CD4-positive, CD25-positive, alpha-beta regulatory T cell (primary cell): ENCODE measurements at regions not wholly inside any gene's neighbourhood (a gene's known extent, or its start where the extent isn't known, plus 50 kb on each side); places are given as distances from the start of the nearest gene placed in this dataset.

Source experiments
- ATAC-seq, 2 donors: fragments of 150-1000 bp; cut with Tn5 transposase; one replicate each; pipeline ENCODE4 v1.10.0; 2021; ENCODE audit warnings: low read depth in 2 of 2, moderate number of reproducible peaks in 2 of 2, moderate library complexity in 1 of 2
- DNase-seq, 3 donors: peaks; one replicate each; pipeline versions ENCODE4 v3.0.0 to v3.0.0-alpha.2; 2012 to 2022; ENCODE audit warnings: mixed read lengths in 1 of 3
- H3K27ac ChIP-seq: one replicate; pipeline ENCODE4 v1.7.0; 2013; ENCODE audit warnings: mild to moderate bottlenecking, low read length; ENCODE audit not compliant: insufficient read depth, poor library complexity, severe bottlenecking
- H3K27me3 ChIP-seq: one replicate; pipeline ENCODE4 v1.7.0; 2013; ENCODE audit warnings: low read length; ENCODE audit not compliant: control insufficient read depth, insufficient read depth
- H3K36me3 ChIP-seq: one replicate; pipeline ENCODE4 v1.7.0; 2013; ENCODE audit warnings: mild to moderate bottlenecking, low read length, moderate library complexity; ENCODE audit not compliant: control insufficient read depth, insufficient read depth
- H3K4me1 ChIP-seq: 2 replicates; pipeline ENCODE4 v1.7.0; 2013; ENCODE audit warnings: mild to moderate bottlenecking, low read length; ENCODE audit not compliant: insufficient read depth, control insufficient read depth, poor library complexity, severe bottlenecking
- H3K4me3 ChIP-seq: one replicate; pipeline ENCODE4 v1.7.0; 2013; ENCODE audit warnings: low read depth, mild to moderate bottlenecking, low read length, moderate library complexity
- H3K9me3 ChIP-seq, 2 experiments: 1 replicate in 1 of 2; 2 replicates in 1 of 2; pipeline ENCODE4 v1.7.0; 2013; ENCODE audit warnings: low read length in 2 of 2, mild to moderate bottlenecking in 1 of 2, moderate library complexity in 1 of 2; ENCODE audit not compliant: control insufficient read depth in 2 of 2
- H3K27ac Mint-ChIP-seq, 3 donors: one replicate each; pipeline ENCODE4 v1.8.0; 2020 to 2022; ENCODE audit warnings: mild to moderate bottlenecking in 3 of 3, mixed read lengths in 3 of 3, moderate library complexity in 2 of 3
- H3K27me3 Mint-ChIP-seq: one replicate; pipeline ENCODE4 v1.8.0; 2022; ENCODE audit warnings: mild to moderate bottlenecking, mixed read lengths
- H3K36me3 Mint-ChIP-seq: one replicate; pipeline ENCODE4 v1.8.0; 2020; ENCODE audit warnings: mixed read lengths
- H3K4me1 Mint-ChIP-seq, 4 donors: one replicate each; pipeline ENCODE4 v1.8.0; 2020 to 2022; ENCODE audit warnings: mixed read lengths in 4 of 4, mild to moderate bottlenecking in 1 of 4
- H3K4me3 Mint-ChIP-seq, 4 donors: one replicate each; pipeline ENCODE4 v1.8.0; 2020 to 2022; ENCODE audit warnings: mild to moderate bottlenecking in 4 of 4, mixed read lengths in 4 of 4, moderate library complexity in 3 of 4
- H3K9me3 Mint-ChIP-seq, 7 donors: one replicate each; pipeline ENCODE4 v1.8.0; 2020 to 2022; ENCODE audit warnings: mixed read lengths in 7 of 7, mild to moderate bottlenecking in 3 of 7, moderate library complexity in 2 of 7

- peaks cover 10% of the 10 kb centered on the region for H3K27me3 Mint-ChIP-seq
- H3K4me1 Mint-ChIP-seq, result no peaks in the 10 kb centered on the region
- Histone ChIP-seq H3K4me1 (no peaks in the 10 kb centered on the region), H3K9me3 (no peaks in the 10 kb centered on the region), H3K27ac (no peak overlapping the region), H3K36me3 (no peaks in the 10 kb centered on the region), H3K4me3 (no peak overlapping the region), H3K27me3 (no peaks in the 10 kb centered on the region)
- no peak overlapping the region for H3K27ac Mint-ChIP-seq
- H3K4me3 Mint-ChIP-seq, result no peak overlapping the region
- DNase-seq (no peak), ATAC-seq (no peak)
- H3K36me3 Mint-ChIP-seq, result no peaks in the 10 kb centered on the region
- peaks cover 0 to 8% (median 0%) of the 10 kb centered on the region in 7 donors for H3K9me3 Mint-ChIP-seq
Measured at GRCh38 chr10:78333362-78334143, 299.9 kb downstream of the RPS24 start.

- Histone ChIP-seq H3K4me1 (no peaks in the 10 kb centered on the region), H3K9me3 (no peaks in the 10 kb centered on the region), H3K27ac (no peak overlapping the region), H3K4me3 (no peak overlapping the region), H3K27me3 (no peaks in the 10 kb centered on the region), H3K36me3 (no peaks in the 10 kb centered on the region)
- Mint-ChIP-seq H3K36me3 (no peaks in the 10 kb centered on the region), H3K4me1 (no peaks in the 10 kb centered on the region), H3K4me3 (no peak overlapping the region), H3K27ac (no peak overlapping the region), H3K9me3 (peaks cover 0 to 2% (median 0%) of the 10 kb centered on the region in 7 donors), H3K27me3 (peaks cover 10% of the 10 kb centered on the region)
- ATAC-seq (no peak), DNase-seq (no peak)
Measured at GRCh38 chr10:78335371-78335690, 301.7 kb downstream of the RPS24 start.

GRCh38 chr10:78335691-78336401, 302.2 kb downstream of the RPS24 start:
- peaks cover 0 to 2% (median 0%) of the 10 kb centered on the region in 7 donors for H3K9me3 Mint-ChIP-seq
- Histone ChIP-seq H3K4me3 (no peak overlapping the region), H3K27ac (no peak overlapping the region), H3K27me3 (no peaks in the 10 kb centered on the region), H3K36me3 (no peaks in the 10 kb centered on the region), H3K9me3 (no peaks in the 10 kb centered on the region), H3K4me1 (no peaks in the 10 kb centered on the region)
- no peaks in the 10 kb centered on the region for H3K36me3 Mint-ChIP-seq
- H3K27ac Mint-ChIP-seq, result no peak overlapping the region
- no peak for DNase-seq
- no peak for ATAC-seq
- no peak overlapping the region for H3K4me3 Mint-ChIP-seq
- H3K4me1 Mint-ChIP-seq, result no peaks in the 10 kb centered on the region
- peaks cover 8% of the 10 kb centered on the region for H3K27me3 Mint-ChIP-seq

- DNase-seq (no peak), ATAC-seq (no peak)
- Mint-ChIP-seq H3K9me3 (peaks cover 0 to 2% (median 0%) of the 10 kb centered on the region in 7 donors), H3K4me1 (no peaks in the 10 kb centered on the region), H3K27ac (no peak overlapping the region), H3K4me3 (no peak overlapping the region), H3K27me3 (peaks cover 3% of the 10 kb centered on the region), H3K36me3 (no peaks in the 10 kb centered on the region)
- Histone ChIP-seq H3K9me3 (no peaks in the 10 kb centered on the region), H3K4me3 (no peak overlapping the region), H3K36me3 (no peaks in the 10 kb centered on the region), H3K4me1 (no peaks in the 10 kb centered on the region), H3K27me3 (no peaks in the 10 kb centered on the region), H3K27ac (no peak overlapping the region)
Measured at GRCh38 chr10:78336402-78336791, 302.7 kb downstream of the RPS24 start.

GRCh38 chr10:78337016-78337415, 303.4 kb downstream of the RPS24 start:
- Histone ChIP-seq H3K4me1 (no peaks in the 10 kb centered on the region), H3K4me3 (no peak overlapping the region), H3K27ac (no peak overlapping the region), H3K9me3 (no peaks in the 10 kb centered on the region), H3K36me3 (no peaks in the 10 kb centered on the region), H3K27me3 (no peaks in the 10 kb centered on the region)
- H3K4me3 Mint-ChIP-seq, result no peak overlapping the region
- H3K36me3 Mint-ChIP-seq, result no peaks in the 10 kb centered on the region
- no peak overlapping the region for H3K27ac Mint-ChIP-seq
- ATAC-seq (no peak), DNase-seq (no peak)
- no peaks in the 10 kb centered on the region for H3K9me3 Mint-ChIP-seq
- H3K4me1 Mint-ChIP-seq, result no peaks in the 10 kb centered on the region
- no peaks in the 10 kb centered on the region for H3K27me3 Mint-ChIP-seq

- H3K4me3 Mint-ChIP-seq, result no peak overlapping the region
- no peaks in the 10 kb centered on the region for H3K4me1 Mint-ChIP-seq
- Histone ChIP-seq H3K27me3 (no peaks in the 10 kb centered on the region), H3K36me3 (no peaks in the 10 kb centered on the region), H3K27ac (no peak overlapping the region), H3K9me3 (no peaks in the 10 kb centered on the region), H3K4me1 (no peaks in the 10 kb centered on the region), H3K4me3 (no peak overlapping the region)
- no peaks in the 10 kb centered on the region for H3K9me3 Mint-ChIP-seq
- DNase-seq (no peak), ATAC-seq (no peak)
- no peak overlapping the region for H3K27ac Mint-ChIP-seq
- H3K27me3 Mint-ChIP-seq, result no peaks in the 10 kb centered on the region
- H3K36me3 Mint-ChIP-seq, result no peaks in the 10 kb centered on the region
Measured at GRCh38 chr10:78337646-78338391, 304.2 kb downstream of the RPS24 start.

- Mint-ChIP-seq H3K36me3 (no peaks in the 10 kb centered on the region), H3K27me3 (no peaks in the 10 kb centered on the region), H3K9me3 (no peaks in the 10 kb centered on the region), H3K27ac (no peak overlapping the region), H3K4me3 (no peak overlapping the region), H3K4me1 (no peaks in the 10 kb centered on the region)
- Histone ChIP-seq H3K4me1 (no peaks in the 10 kb centered on the region), H3K9me3 (no peaks in the 10 kb centered on the region), H3K27ac (no peak overlapping the region), H3K4me3 (no peak overlapping the region), H3K36me3 (no peaks in the 10 kb centered on the region), H3K27me3 (no peaks in the 10 kb centered on the region)
- no peak for DNase-seq
- no peak for ATAC-seq
Measured at GRCh38 chr10:78338717-78339116, 305.1 kb downstream of the RPS24 start.
